HG03159 (cell line): ENCODE measurements at regions not wholly inside any gene's neighbourhood (a gene's known extent, or its start where the extent isn't known, plus 50 kb on each side); places are given as distances from the start of the nearest gene placed in this dataset.

ENCODE experiments used
- ATAC-seq: cut with Tn5 transposase; IDR thresholded peaks from one replicate; pipeline ENCODE4 v1.9.1; 2021; ENCODE audit warnings: mild to moderate bottlenecking, moderate library complexity; ENCODE audit not compliant: unreplicated experiment

DNA sequence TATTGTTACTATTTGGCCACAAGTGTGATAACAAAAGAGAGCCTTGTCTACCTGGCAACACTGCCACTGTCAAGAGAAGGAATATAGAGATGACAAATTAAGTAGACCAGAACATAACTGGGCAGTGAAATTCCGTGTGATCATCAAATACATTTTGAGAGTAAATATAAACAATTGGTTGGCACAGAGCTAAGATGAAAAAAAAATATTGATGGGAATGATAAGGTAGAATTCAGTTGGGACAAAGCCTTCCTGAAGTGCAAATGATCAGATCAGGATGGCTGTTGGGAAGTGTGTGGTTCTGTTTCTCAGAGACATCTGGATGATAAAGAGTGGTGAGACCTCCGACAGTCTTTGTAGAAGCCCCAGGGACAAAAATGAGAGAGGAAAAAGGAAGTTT lies 205.5 kb upstream of the CAMK1G start:
- ATAC-seq = no peak

DNA sequence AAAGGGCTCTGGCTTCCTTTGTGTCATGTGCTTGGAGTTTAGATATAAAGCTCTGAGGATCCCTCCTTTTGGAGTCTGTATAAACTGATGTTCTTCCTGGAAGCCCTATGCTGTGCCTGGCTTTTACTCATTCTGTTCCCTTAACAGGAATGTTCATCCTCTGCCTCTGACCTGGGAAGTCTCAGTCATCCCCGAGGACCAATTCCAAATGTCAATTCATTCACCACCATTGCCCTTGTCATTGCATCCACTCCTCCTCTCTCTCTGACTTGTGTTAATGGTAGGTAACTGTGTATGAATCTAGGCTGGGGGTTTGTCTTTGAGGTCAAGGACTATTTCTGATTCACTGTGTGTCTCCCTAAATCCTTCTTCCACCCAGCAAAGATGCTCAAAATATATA lies 204.2 kb upstream of the CAMK1G start:
- no peak for ATAC-seq

DNA sequence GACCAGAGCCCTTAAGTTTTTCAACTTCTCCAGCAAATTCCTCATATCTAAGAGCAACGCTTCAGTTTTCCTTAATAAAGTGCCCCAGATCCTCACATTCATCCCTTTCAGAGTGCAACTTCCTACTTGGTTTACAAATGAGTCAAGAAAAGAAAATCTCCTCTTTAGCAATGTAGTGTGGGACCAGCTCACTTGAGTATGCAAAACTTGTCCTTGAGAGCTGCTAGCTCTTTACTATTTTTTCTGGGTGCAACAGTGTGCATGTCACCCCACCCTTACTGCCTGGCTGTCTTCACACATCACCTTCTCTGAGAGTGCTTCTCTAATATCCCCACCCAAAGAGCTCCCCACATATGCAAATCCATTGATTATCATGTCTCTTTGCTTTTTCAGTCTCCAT lies 203.1 kb upstream of the CAMK1G start:
- ATAC-seq = no peak

DNA sequence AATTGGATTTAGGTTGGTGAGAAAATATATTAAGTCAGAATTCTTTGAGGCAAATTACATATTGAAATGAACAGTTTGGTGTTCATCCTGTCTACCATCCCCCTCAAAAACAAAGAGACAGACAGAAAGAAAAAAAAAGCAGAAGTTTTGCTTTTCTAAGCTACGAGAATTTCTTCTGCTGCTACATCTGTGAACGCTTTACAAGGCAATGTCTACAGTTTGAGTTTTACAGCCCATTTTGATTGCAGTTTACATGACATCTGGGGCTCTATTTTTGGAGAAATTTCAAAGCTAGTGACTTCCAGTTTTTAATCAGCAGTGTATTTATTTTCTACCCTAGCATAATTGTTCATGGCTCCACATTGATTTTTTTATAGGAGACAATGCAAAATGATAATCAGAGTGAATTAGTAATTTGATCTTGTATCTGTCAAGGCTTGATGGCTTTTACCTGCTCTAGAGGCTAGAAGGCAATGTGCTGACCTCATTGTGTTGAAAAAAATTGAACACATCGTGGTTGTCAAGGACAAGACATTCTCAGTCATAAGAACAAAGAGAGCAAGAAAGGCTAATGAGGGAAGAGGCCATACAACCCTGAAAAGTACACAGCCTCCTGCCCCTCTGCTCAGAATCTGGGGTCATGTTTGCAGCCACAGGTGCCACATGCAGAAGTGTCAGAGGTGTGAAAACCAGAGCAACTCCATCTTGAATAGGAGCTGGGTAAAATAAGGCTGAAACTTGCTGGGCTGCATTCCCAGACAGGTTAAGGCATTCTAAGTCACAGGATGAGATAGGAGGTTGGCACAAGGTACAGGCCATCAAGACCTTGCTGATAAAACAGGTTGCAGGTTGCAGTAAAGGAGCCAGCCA lies 201.0 kb upstream of the CAMK1G start:
- ATAC-seq = no peak

DNA sequence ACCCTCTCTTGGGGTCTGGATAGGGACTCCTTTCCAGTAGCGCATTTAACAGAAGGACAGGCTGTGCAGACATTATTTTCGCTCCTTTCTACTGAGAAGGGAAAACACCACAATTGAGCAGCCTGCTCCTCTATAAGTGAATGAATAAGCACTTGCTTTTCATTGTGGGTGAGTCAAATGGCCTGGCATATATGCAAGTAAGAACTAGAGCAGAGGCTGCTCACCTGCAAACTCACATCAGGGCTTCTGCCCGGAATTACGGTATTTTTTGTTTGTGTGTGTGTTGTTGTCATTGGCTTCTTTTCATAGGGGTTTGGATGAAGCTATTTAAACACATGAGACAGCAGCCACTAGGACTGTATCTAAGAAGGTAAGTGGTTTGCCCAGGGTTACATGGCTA lies 200.1 kb upstream of the CAMK1G start:
- no peak for ATAC-seq

DNA sequence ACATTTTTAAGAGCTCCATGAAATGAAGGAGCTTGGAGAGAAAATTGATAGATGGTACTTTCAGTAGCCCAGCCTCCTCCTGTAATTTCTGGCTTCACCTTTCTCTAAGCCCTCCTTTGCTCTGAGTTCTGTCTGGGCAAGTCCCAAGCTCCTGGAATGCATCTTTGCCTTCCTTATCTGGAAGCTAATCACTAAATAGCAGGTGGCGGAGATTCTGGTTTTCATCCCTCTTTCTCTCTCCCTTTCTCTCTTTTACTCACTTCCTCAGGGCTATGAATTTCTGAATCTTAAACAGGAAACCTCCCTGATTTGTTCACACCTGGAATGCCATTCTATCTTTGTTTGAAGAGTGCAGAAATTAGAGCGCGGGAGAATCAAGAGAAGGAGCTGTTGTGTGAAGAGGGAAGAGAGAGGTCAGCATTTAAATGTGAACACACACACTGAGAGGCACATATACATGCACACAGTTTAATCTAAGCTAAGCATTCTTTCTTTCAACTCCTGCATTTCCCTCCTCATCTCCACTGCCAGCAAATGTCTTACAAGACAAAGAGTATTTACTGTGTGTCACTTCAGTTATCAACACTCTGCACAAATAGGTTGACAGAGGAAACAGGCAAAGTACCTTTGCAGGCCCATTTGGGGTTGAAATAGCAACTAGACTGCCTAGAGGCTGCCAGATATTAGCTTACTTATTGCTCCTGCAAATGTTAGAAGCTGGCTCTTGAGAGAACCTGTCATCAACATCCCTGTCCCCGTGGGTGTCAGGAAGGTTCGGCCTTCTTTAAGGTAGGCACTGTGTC lies 199.4 kb upstream of the CAMK1G start:
- ATAC-seq = no peak

DNA sequence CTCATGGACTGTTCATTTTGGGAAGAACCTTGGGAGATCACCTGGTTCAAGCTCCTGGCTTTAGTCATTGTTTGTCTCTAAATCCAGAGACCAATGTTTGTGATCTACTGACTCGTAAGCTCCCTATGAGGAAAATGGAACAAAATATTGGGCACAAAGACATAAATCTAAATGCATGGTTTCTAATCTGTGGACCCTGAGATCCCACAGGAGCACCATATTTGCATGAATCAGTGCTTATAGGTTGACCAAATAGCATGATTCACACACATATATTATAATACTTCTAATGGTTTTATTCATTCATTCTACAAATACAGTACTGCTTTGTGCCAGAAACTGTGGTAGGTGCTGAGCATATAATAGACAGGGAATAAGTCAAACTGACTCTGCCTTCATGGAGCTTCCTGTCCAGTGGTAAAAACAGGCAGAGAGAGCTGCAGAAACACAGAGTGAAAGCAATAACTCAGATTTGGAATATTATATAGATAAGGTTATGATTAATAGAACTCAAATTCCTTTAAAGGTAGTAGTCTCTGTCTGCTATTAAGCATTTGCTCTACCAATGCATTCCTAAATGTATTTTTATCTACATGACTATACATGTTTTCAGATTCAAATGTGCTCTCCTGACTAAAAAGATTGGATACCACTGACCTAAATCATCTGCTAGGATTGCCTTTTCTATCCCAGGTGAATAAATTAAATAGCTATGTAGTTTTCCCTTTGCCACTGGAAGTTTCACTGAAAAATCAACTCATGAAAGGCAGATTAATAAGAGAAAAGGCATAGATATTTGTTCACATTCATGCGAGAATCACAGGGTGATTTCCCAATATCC lies 198.6 kb upstream of the CAMK1G start:
- ATAC-seq = no peak

DNA sequence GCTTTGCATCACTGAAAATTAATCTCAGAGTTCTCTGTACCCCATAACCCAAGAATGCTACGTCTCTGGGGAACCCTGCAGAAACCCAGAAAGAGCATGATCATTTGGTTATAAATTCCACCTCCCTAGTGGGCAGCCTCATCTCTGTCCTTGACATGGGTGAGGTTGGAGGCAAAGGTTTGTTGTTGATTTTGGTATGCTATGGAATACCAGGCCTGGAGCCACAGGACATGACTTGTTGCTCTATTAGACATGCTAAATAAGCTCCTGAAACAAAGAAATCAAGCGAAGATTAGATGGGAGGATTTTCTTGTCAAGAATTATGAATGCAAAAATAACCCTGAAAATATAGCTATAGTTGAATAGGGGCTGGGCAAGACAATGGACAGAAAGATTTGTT lies 197.4 kb upstream of the CAMK1G start:
- ATAC-seq = no peak

DNA sequence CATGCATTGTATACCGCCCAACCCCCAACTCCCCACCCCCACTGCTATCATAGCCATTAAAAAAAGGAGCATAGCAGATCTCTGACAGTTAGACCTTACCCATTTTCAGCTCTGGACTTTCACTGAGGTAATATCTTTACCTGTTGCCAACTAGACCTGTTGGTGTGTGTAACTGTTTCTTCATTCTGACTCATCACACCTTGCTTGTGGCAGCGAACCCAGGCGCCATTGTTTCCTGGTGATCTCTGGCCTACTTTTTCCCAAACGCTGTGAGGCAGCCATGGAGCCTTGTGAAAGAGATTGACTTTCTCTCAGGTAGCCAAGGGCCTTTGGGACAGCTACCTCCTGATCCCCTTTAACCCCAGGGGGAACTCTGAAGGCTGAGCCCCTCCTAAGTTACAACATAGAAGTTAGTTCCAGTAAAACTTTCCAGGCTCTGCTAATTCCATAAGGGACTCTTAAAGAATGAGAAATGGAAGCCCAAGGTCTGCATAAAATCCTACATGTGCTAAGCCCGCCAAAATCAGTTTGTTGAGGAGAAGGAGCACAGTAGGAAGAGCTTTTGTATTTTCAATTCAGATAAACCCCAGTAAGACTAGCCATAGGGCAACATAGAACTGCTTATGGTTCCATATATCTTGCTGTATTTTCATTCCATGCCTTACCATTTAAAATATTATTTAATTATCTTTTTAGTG lies 196.1 kb upstream of the CAMK1G start:
- no peak for ATAC-seq

DNA sequence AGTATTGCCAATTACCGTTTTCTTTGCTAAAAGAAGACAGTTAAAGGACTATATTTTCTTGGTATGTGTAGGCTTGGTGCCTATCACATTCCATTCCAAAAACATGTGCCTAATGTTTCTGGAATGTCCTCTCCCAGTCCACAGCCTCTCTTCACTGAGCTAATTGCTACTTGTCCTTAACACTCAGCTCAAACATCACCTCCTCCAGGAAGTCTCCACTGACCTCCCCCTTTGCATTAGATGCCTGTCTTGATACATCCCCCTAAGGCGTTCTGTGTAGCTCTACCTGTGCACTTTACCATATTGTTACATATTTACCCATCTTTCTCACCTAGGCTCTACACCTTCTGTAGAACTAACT lies 195.6 kb upstream of the CAMK1G start:
- no peak for ATAC-seq

DNA sequence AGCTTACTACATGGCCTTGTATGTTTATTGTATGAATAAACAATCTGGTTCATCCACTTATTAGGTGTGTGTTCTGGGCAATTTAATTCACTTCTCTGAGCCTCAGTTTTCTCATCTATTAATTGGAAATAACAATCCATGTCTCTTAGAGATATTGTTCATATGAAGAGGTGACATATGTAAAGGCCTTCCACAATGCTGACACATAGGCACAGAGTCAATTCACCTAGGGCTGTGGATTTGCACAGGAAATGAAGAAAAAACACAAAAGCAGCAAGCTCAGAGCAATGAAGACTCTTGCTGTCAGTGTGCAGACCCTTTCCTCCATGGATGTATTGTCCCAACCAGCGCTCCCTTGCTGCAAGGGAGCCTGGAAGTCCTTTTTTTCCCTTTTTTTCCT lies 195.2 kb upstream of the CAMK1G start:
- ATAC-seq = no peak

DNA sequence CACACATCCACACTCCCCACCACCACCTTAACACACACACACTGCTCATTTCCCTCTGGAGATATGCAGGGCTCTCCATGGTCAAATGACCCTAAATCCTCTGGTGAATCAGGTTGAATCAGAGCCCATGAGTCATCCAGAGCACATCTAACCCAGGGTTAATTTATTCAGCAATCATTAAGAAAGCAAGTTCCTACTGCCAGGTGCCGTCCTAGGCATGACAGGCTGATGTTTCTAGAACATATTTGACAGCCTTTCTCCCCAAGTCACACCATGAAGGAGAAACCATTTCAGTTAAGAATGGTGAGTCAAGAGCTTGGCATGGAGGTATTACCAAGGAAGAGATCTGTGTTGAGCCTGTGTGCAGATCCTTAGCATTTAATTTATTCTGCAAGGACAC lies 194.3 kb upstream of the CAMK1G start:
- no peak for ATAC-seq

DNA sequence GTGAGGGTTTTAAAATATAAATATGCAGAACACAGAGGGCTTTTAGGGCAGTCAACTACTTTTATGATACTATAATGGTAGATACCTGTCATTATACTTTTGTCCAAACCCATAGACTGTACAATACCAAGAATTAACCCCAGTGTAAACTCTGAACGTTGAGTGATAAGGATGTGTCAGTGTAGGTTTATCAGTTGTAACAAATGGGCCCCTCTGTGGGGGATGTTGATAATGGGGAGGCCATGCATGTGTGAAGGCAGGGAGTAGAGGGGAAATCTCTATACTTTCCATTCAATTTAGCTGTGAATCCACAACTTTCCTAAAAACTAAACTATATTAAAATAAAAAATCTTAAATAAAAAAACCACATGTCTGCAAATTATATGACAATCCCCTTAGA lies 193.5 kb upstream of the CAMK1G start:
- ATAC-seq = no peak

DNA sequence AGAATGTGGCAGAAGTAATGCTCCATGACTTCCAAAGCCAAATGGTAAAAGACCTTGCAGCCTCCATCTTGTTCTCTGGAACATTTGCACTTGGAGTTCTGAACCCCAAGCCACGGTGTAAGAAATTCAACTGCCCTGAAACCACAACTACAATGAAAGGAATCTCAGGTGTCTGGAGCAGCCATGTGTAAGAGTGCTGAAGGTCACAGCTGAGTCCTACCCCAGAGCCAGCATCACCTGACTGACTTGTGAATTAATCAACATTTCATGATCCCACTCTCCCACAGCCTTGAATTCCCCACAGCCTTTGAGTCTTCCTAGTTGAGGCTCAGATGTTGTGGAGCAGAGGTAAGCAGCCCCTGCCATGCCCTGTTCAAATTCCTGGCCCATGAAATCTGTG lies 192.8 kb upstream of the CAMK1G start:
- no peak for ATAC-seq

DNA sequence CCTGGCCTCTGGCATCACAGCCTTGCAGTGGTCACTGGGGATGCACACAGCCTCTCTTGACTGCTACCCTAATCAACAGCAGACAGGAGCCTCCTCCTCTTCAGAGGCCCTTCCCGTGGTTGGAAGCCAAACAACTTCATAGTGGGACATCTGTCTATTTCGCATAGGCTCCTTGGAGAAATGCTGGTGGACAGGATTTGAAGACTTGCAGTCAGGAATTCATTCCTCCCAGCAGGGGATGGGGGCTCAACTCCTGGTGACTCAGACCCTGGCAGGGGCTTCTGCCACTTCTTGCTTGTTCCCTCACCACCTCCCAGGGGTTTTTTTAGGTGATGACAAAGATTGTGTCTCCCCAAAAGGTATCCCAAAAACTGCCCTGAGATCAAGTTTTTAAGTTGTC lies 191.7 kb upstream of the CAMK1G start:
- ATAC-seq = no peak

DNA sequence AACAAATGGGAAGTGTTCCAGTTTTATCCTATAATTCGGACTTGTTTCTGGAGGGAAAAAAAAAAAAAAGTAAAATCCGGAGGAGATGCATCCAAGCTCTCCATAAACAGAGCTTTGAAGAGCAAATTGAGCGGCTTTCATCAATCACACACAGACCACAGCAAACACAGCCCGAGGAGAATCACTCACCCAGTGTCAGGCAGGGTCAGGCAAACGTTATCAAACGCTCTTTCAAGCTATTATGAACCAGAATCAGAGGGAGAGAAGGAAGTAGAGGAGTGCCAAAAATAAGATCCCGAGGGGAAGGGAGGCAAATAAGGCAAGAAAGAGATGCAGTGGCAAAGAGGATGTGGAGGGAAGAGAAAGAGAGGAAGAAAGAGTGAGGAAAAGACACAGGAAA lies 188.3 kb upstream of the CAMK1G start:
- no peak for ATAC-seq

DNA sequence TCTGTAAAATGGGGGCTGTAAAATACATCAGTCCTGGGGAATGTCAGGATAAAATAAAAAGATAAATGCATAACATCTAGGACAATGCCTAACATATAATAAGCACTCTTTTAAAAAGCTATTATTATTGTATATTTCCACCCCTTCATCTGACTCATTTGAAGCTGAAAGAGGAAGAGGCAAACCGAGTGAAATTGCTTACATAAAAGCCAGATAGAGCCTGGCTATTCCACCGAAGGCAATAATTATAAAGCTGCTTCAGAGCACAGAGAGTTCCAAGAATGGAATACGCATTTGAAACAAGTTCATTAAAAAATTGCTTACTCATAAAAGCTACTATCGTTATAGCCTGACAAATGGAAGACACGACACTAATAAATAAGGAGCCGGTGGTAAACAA lies 186.1 kb upstream of the CAMK1G start:
- ATAC-seq = no peak

DNA sequence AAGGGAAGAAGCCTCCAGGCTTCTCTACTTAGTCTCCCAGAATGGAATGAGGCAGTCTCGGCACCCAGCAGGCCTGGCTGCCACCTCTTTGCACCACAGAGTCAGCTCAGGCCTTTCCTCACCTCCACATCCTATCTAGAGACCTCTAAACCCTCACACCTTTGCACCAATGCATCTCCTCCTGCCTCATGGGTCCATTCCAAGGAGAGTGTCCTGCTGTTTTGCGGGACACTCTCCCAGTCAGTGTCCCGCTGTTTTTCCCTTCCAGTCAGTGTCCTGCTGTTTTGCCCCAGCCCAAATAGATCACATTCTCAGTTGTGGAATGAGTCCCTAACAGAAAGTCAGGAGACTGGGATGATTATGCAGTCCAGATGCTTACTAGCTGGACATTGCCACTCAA lies 185.6 kb upstream of the CAMK1G start:
- ATAC-seq = no peak

DNA sequence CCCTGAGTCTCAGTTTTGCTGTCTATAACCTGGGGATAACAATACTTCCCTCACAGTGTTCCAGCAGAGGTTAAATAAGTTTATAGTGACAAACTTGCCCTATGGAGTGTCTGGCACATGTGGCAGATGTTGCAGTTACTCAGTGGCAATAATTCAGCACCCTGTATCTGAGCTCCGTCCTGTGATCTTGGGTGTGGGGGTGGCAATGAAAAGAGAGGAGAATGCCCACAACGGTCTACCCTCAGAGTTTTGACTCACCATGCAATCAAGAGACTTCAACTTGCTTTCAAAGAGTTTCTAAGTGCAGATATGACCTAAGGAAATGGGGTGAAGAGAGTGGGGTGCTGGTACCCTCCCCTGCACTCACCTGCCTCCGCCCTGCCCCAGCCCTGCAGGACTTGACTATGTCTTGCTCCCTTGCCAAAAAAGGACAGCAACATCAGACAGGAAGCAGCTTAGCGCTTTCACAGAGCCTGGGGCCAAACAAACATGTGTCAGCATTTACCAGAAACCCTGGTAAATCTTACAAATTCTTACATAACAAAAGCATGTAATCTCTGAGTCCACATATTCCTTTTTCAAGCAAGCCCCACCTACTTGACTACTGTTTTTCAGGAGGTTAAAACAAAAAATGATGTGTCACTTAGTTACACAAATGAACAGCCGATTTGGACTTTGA lies 185.1 kb upstream of the CAMK1G start:
- no peak for ATAC-seq

DNA sequence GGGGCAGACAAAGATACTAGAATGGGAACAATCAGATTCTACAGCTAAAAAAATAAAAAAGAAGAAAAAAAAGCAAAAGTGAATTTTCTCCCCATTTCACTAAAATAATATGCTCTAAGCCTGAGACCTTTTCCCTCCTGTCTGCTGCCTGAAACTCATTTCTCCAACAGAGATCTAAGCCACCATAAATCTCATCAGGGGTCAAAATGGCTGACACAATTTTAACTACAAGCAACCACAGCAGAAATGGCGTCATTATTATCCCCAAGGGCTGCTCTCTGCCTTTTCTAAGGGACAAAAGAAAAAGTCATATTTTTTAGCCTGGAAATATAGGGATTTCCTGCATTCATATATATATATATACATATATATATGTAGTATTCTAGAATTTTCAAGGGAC lies 183.7 kb upstream of the CAMK1G start:
- no peak for ATAC-seq
